Cerebellar cortex (tissue), 1 donor: ENCODE measurements at regions not wholly inside any gene's neighbourhood (a gene's known extent, or its start where the extent isn't known, plus 50 kb on each side); places are given as distances from the start of the nearest gene placed in this dataset.
"Not testable (repeated sequence)": the region's sequence is repeated elsewhere in the genome, so short reads cannot be mapped to it uniquely, and the experiment has no call there.

Experiments
- DNase-seq: peaks from one replicate; pipeline ENCODE4 v3.0.0-alpha.2; 2015; ENCODE audit warnings: low spot score

GRCh38 chr3:70631716-70632307, 319.4 kb upstream of the MDFIC2 start:
- DNase-seq = no peak

GRCh38 chr3:70621451-70621850, 309.0 kb upstream of the MDFIC2 start:
- DNase-seq = no peak

GRCh38 chr3:70620956-70621355, 308.5 kb upstream of the MDFIC2 start:
- no peak for DNase-seq

GRCh38 chr3:70620367-70620766, 307.9 kb upstream of the MDFIC2 start:
- DNase-seq = no peak

- no peak for DNase-seq
Measured at GRCh38 chr3:70618151-70618550, 305.7 kb upstream of the MDFIC2 start.

GRCh38 chr3:70617349-70617748, 304.9 kb upstream of the MDFIC2 start:
- DNase-seq = not testable (repeated sequence)

GRCh38 chr3:70615286-70615685, 302.8 kb upstream of the MDFIC2 start:
- no peak for DNase-seq

GRCh38 chr3:70614111-70614510, 301.7 kb upstream of the MDFIC2 start:
- no peak for DNase-seq

GRCh38 chr3:70612920-70613319, 300.5 kb upstream of the MDFIC2 start:
- no peak for DNase-seq

- DNase-seq = not testable (repeated sequence)
Measured at GRCh38 chr3:70611667-70612277, 299.3 kb upstream of the MDFIC2 start.

- no peak for DNase-seq
Measured at GRCh38 chr3:70608434-70608833, 296.0 kb upstream of the MDFIC2 start.

GRCh38 chr3:70607469-70607868, 295.0 kb upstream of the MDFIC2 start:
- no peak for DNase-seq

GRCh38 chr3:70606018-70606417, 293.6 kb upstream of the MDFIC2 start:
- no peak for DNase-seq

GRCh38 chr3:70603103-70603502, 290.7 kb upstream of the MDFIC2 start:
- no peak for DNase-seq

GRCh38 chr3:70597312-70597711, 284.9 kb upstream of the MDFIC2 start:
- DNase-seq = no peak

- no peak for DNase-seq
Measured at GRCh38 chr3:70583682-70584081, 271.2 kb upstream of the MDFIC2 start.

GRCh38 chr3:70582803-70583202, 270.4 kb upstream of the MDFIC2 start:
- DNase-seq = no peak

GRCh38 chr3:70580021-70580420, 267.6 kb upstream of the MDFIC2 start:
- DNase-seq = no peak

- no peak for DNase-seq
Measured at GRCh38 chr3:70571696-70572095, 259.3 kb upstream of the MDFIC2 start.

- DNase-seq = no peak
Measured at GRCh38 chr3:70570584-70570983, 258.1 kb upstream of the MDFIC2 start.

- no peak for DNase-seq
Measured at GRCh38 chr3:70568626-70569025, 256.2 kb upstream of the MDFIC2 start.

GRCh38 chr3:70565861-70566260, 253.4 kb upstream of the MDFIC2 start:
- no peak for DNase-seq

- DNase-seq = no peak
Measured at GRCh38 chr3:70564552-70564951, 252.1 kb upstream of the MDFIC2 start.

GRCh38 chr3:70561796-70562195, 249.4 kb upstream of the MDFIC2 start:
- no peak for DNase-seq
